Lower lobe of right lung (tissue), 2 donors: ENCODE measurements at regions not wholly inside any gene's neighbourhood (a gene's known extent, or its start where the extent isn't known, plus 50 kb on each side); places are given as distances from the start of the nearest gene placed in this dataset.

Experiments used
- ATAC-seq, 2 donors: fragments of 200-7000 bp; cut with Tn5 transposase; one replicate each; pipeline ENCODE4 v1.9.1; 2020 to 2022; ENCODE audit warnings: mild to moderate bottlenecking in 2 of 2, moderate library complexity in 2 of 2
- DNase-seq: peaks from one replicate; pipeline ENCODE4 v3.0.0-alpha.2; 2020
- H3K27ac ChIP-seq: fragments of 200-600 bp; one replicate; pipeline ENCODE4 v1.8.0; 2022
- H3K27me3 ChIP-seq: fragments of 200-600 bp; one replicate; pipeline ENCODE4 v1.8.0; 2022; ENCODE audit warnings: low read depth
- H3K36me3 ChIP-seq: fragments of 200-600 bp; one replicate; pipeline ENCODE4 v1.8.0; 2022; ENCODE audit warnings: mild to moderate bottlenecking
- H3K4me1 ChIP-seq: fragments of 200-600 bp; one replicate; pipeline ENCODE4 v1.8.0; 2022
- H3K4me3 ChIP-seq: fragments of 200-600 bp; one replicate; pipeline ENCODE4 v1.8.0; 2022; ENCODE audit warnings: mild to moderate bottlenecking
- H3K9me3 ChIP-seq: fragments of 200-600 bp; one replicate; pipeline ENCODE4 v1.8.0; 2022
- CTCF ChIP-seq: fragments of 200-600 bp; IDR thresholded peaks from one replicate; pipeline ENCODE4 v1.8.0; 2022; ENCODE audit warnings: antibody characterized with exemption, mild to moderate bottlenecking
- intact Hi-C: fragments of 100-400 bp; cut with DNase I; formaldehyde crosslinking; loops from one replicate; pipeline ENCODE4 v1.11.0; 2022
- donor health status: DM: no; HTN: yes; CAD: no; lungs with severe emphysema.

GRCh38 chr2:118569876-118570535, 277.4 kb downstream of the EN1 start:
- H3K4me1 ChIP-seq: no peaks in the 10 kb centered on the region
- no peak overlapping the region for H3K27ac ChIP-seq
- DNase-seq (no peak), ATAC-seq (no peak)
- H3K36me3 ChIP-seq: no peaks in the 10 kb centered on the region
- no peaks in the 10 kb centered on the region for H3K27me3 ChIP-seq
- H3K4me3 ChIP-seq: no peak overlapping the region
- intact Hi-C loops: no loop called here
- no peak for TF ChIP-seq CTCF
- no peaks in the 10 kb centered on the region for H3K9me3 ChIP-seq

- ATAC-seq: no peak
- Histone ChIP-seq H3K36me3 (no peaks in the 10 kb centered on the region), H3K27ac (no peak overlapping the region), H3K27me3 (no peaks in the 10 kb centered on the region), H3K4me3 (no peak overlapping the region), H3K9me3 (no peaks in the 10 kb centered on the region), H3K4me1 (no peaks in the 10 kb centered on the region)
- no peak for DNase-seq
- TF ChIP-seq CTCF: no peak
- intact Hi-C loops: no loop called here
These were observed 278.7 kb downstream of the EN1 start for GRCh38 chr2:118568700-118569099.

- no peak for DNase-seq
- H3K27me3 ChIP-seq: no peaks in the 10 kb centered on the region
- no peaks in the 10 kb centered on the region for H3K9me3 ChIP-seq
- H3K4me1 ChIP-seq: no peaks in the 10 kb centered on the region
- no peak for ATAC-seq
- no peak overlapping the region for H3K27ac ChIP-seq
- H3K36me3 ChIP-seq: no peaks in the 10 kb centered on the region
- intact Hi-C loops: no loop called here
- H3K4me3 ChIP-seq: no peak overlapping the region
- no peak for TF ChIP-seq CTCF
These were observed 281.5 kb downstream of the EN1 start for GRCh38 chr2:118565786-118566540.

- no peaks in the 10 kb centered on the region for H3K27me3 ChIP-seq
- H3K4me1 ChIP-seq: no peaks in the 10 kb centered on the region
- no peak for ATAC-seq
- no peaks in the 10 kb centered on the region for H3K9me3 ChIP-seq
- no peaks in the 10 kb centered on the region for H3K36me3 ChIP-seq
- DNase-seq: no peak
- intact Hi-C loops: no loop called here
- no peak overlapping the region for H3K27ac ChIP-seq
- H3K4me3 ChIP-seq: no peak overlapping the region
- no peak for TF ChIP-seq CTCF
These were observed 282.1 kb downstream of the EN1 start for GRCh38 chr2:118565301-118565700.

GRCh38 chr2:118562144-118562543, 285.3 kb downstream of the EN1 start:
- no peak for ATAC-seq
- intact Hi-C loops: no loop called here
- H3K4me3 ChIP-seq: no peak overlapping the region
- no peak for DNase-seq
- H3K27me3 ChIP-seq: no peaks in the 10 kb centered on the region
- H3K4me1 ChIP-seq: no peaks in the 10 kb centered on the region
- no peak for TF ChIP-seq CTCF
- no peaks in the 10 kb centered on the region for H3K9me3 ChIP-seq
- H3K36me3 ChIP-seq: no peaks in the 10 kb centered on the region
- H3K27ac ChIP-seq: no peak overlapping the region
